ENCODE measurements at regions not wholly inside any gene's neighbourhood (a gene's known extent, or its start where the extent isn't known, plus 50 kb on each side); places are given as distances from the start of the nearest gene placed in this dataset.
"Not testable (repeated sequence)": the region's sequence is repeated elsewhere in the genome, so short reads cannot be mapped to it uniquely, and the experiment has no call there.

DNA sequence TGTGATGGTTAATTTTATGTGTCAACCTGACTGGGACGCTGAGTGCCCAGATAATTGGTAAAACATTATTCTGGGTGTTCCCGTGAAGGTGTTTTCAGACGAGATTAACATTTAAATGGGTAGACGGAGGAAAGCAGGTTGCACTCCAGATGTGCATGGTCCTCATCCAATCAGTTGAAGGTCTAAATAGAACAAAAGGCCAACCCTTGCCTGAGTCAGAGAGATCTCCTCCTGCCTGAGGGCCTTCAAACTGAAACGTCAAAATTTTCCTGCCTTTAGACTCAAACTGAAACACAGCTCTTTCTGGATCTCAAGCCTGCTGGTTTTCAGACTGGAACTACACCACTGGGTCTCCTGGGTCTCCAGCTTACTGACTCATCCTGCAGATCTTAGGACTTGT lies 73.5 kb downstream of the NPIPA8 start:
- DNase-seq, result not testable (repeated sequence)

DNA sequence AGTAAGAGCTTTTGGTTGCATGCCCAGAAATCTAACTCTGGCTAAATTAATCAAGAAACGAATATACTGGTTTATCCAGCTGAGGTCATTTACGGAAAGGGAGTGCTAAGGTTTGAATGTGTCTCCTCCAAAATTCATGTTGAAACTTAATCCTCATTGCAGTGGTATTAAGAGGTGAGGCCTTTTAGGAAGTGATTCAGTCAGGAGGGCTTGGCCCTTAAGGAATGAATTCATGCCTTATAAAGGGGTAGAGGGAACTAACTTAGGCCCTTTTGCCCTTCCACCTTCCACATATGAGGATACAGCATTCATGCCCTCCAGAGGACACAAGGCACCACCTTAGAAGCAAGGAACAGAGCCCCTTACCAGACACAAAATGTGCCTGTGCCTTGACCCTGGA lies 74.7 kb downstream of the NPIPA8 start:
- DNase-seq, result not testable (repeated sequence)

DNA sequence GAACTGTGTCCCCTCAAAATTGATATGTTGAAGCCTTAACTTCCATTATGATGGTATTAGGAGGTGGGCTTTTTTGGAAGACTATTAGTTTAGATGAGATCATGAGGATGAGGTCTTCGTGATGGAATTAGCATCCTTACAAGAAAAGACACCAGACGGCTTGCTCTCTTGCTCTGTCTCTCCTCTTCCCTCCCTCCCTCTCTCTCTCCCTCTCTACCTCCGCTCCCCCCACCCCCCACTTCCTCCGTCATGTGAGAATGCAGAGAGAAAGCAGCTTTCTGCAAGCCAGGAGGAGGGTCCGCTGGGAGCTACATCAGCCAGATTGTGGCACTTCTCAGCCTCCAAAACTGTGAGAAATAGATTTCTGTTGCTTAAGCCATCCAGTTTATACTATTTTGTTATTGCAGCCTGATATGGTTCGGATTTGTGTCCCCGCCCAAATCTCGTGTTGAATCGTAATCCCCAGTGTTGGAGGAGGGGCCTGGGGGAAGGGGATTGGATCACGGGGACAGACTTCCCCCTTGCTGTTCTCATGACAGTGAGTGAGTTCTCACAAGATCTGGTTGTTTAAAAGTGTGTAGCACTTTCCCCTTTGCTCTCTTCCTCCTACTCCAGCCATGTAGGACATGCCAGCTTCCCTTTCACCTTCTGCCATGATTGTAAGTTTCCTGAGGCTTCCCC lies 76.9 kb downstream of the NPIPA8 start:
- not testable (repeated sequence) for DNase-seq

DNA sequence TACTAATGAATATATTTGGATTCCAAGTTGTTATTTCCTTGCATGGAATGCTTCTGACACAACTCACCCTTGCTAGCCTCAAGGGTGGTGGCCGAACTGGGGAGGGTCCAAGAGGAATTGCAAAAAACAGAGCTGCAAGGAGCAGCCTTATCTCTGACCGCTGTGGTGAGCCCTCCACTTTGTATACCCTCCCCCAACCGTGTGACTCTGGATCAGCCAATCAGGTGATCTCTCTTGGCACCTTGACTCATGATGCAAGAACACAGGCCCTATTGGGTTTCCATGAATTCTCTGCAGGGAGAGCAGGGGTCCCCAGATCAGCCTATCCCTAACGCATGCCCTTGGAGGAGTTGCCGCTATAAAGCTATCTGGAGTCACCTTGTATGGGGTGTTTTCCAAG lies 83.6 kb downstream of the NPIPA8 start:
- DNase-seq, result not testable (repeated sequence)

DNA sequence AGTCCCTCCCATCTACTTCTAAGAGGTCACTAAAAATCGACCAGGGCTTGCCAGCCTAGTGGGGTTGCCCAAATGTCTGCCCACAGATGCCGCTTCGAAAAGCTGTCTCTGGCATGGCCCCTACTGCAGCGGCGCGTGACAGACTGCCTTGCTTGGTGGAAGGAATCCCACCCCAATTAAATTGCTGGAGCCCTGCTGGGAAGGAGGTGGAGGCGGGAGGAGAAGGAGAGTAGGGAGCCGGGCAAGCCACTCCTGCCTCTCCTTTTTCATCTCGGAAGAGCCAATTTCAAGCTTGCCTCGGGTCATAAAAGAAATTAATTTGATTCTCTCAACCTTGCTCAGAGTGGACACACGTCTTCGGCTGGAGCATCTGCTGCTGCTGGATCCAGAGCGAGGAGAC lies 106.0 kb downstream of the NPIPA8 start:
- not testable (repeated sequence) for DNase-seq

DNA sequence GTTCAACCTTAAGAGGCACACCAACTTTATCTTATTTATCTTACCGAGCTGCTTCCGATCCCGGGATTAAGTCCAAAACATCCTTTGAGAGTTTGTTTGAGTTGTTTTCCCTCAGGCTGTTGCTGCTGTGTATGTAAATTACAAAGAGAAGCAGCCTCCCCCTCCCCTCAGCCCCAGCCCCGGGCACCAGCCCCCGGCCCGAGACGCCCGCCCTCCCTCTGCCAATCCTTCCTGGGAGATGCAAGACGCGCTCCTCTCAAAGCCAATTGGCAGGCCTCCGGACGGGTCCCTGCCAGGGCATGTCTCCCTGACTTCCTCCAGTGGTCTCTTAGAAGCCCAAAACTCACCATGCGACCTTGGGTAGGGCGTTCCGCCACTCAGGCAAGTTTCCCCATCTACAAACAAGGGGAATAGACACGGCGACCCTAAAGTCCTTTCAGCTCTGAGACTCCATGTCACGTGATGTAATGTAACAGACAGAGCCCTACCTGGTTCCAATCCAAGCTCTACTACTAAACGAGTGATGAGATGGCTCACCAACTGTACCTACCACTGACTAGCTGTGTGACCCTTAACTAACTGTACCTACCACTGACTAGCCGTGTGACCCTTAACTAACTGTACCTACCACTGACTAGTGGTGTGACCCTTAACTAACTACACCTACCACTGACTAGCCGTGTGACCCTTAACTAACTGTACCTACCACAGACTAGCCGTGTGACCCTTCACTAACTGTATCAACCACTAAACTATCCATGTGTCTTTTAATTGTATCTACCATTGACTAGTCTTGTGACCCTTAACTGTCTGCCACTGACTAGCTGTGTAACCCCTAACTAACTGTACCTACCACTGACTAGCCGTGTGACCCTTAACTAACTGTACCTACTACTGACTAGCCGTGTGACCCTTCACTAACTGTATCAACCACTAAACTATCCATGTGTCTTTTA lies 114.2 kb downstream of the NPIPA8 start:
- not testable (repeated sequence) for DNase-seq

DNA sequence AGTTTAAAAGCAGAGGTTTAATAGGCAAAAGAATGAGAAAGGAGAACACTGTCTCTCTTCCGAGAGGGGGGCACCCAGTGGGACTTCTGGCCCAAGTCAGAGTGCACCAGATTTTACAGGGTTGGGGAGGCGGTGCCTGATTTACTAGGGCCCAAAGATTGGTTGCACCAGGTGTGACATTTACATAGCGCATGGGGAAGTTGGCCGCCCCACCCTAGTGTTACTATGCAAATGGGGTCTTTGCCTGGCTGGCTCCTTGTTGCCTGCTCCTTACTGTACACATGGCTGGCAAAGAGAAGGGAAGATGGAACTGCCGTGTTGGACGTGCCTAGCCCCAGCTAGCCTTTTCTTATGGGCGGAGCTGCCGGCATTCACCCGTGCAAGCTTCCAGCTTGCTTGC lies 118.8 kb downstream of the NPIPA8 start:
- not testable (repeated sequence) for DNase-seq

DNA sequence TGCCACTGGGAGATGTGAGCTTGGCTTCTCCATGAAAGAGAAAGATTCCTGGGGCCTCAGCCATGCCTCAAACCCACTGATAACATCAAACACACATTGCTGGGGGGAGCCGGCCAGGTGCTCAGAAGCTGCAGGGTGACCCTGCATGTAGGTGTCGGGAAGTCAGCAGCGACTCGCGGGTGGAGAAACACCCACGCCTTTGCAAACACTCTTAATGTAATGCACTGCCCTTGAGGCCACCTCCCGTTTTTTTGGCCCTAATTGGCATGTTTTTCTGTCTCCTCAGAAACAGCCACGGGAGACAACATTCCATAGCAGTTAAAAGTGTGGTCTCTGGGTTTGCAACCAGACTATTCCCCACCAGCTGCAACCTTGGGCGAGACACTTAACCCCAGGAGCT lies 119.7 kb downstream of the NPIPA8 start:
- not testable (repeated sequence) for DNase-seq

DNA sequence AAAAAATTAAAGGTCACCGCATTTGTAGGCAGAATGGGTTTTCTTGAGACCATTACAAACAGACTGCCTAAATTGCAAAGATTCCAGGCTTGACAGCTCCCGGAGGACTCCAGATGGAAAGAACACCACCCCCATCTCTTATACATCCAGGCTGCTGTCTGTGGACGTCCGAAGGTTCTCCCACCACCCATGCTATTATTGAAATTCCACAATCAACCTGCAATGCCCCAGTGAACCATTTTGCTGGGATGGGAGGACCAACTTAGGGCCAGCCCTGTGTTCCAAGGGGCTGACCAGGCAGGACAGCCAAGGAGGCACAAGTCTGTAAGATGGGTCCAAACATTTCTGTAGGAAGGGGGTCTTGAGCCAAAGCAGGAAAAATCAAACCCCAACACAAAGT lies 122.7 kb downstream of the NPIPA8 start:
- DNase-seq, result not testable (repeated sequence)

DNA sequence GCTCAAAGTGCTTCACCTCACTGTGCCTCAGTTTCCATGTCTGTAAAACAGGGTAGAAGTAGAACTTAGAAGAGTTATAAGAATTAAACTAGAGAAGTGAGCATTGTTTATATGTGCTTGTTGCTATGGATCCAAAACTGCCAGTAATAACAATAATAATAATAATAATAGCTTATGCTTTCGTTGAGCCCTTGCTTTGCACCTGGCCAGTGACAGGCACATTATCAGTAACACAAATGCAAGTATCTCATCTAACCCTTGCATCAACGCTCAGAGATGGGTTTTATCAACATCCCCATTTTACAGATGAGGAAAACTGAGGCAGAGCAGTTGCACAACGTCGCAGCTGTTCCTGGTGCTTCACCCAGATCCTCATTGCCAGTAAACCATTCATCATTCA lies 125.0 kb downstream of the NPIPA8 start:
- DNase-seq, result not testable (repeated sequence)

DNA sequence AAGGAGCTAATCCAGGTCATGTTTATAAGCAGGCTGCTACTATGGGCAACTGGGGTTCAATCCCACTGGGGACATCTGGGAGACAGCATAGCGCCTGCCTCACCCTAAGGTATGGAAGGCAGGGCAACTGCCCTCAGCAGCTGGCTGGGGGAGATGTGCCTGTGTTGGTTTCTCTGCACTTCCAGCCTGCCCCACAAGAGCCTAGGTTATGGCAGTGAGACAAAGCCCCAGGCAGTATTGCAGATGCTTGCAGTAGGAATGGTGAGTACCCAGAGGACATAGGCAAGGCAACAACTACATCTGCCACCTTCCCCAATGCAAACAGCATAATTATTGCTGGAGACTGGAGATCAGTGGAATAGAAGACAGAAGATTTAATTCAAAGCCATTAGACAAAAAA lies 131.8 kb downstream of the NPIPA8 start:
- DNase-seq, result not testable (repeated sequence)

DNA sequence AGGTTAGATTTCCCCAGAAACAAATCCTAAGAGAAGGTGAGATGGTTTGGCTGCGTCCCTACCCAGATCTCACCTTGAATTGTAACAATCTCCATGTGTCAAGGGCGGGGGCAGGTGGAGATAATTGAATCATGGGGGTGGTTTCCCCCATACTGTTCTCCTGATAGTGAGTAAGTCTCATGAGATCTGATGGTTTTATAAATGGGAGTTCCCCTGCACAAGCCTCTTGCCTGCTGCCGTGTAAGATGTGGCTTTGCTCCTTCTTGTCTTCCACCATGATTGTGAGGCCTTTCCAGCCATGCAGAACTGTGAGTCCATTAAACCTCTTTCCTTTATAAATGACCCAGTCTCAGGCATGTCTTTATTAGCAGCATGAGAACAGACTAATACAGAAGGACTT lies 132.2 kb downstream of the NPIPA8 start:
- not testable (repeated sequence) for DNase-seq

DNA sequence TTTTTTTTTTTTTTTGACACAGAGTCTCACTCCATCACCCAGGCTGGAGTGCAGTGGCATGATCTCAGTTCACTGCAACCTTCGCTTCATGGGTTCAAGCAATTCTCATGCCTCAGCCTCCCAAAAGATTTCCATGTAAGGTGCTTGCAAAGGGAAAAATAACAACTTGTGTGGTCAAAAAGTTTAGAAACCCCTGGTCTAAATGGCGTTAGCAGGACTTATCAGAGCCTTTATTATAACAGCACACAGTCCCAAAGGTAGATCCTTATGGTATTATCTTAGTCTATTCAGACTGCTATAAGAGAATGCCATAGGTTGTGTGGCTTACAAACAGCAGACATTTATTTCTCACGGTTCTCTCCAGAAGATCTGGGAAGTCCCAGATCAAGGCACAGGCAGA lies 135.0 kb downstream of the NPIPA8 start:
- DNase-seq, result not testable (repeated sequence)

DNA sequence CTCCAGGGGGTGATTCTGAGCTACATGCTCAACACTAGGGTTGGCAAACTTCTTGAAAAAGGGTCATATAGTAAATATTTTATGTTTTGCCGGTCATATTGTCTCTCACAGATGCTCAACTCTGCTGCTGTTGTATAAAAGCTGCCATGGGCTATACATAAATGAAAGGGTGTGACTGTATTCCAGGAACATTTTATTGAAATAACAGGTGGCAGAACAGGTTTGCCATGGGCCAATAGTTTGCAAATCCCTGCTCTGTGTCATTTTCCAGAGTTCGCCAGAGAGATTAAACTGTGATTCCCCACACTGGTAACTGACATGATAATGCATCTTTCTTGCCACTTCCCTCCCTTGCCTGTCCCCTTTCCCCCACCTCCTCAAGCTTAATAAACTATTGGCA lies 144.1 kb downstream of the NPIPA8 start:
- DNase-seq, result not testable (repeated sequence)

DNA sequence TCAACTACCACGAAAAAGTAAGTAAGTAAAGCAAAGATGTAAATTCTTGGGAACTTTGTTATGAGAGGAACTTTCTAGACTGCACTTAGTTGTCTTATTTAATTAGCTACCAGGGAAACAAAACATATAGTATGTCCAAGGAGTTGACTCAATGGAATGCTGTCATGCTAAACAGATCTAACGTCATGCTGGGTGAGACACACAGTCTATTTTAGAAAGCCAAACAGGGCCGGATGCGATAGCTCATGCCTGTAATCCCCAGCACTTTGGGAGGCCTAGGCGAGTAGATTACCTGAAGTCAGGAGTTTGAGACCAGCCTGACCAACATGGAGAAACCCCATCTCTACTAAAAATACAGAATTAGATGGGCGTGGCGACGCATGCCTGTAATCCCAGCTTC lies 146.4 kb downstream of the NPIPA8 start:
- not testable (repeated sequence) for DNase-seq

DNA sequence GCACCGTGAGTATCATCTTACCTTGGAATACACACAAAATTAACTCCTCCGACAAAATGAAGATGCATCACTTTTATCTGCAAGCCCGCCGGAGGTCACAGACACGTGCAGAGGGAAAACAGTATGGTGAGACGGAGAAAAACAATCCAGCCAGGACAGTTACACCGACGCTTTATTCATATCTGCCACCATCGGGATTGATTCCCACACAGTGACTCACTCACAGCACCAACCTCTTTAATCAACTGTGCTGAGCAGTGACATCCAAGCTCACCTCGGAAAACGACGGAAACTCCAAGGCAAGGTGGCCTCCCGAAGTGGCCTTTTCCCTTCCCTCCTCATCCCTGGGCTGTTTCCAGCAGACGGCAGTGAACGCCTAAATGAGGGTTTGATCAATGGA lies 151.8 kb downstream of the NPIPA8 start:
- not testable (repeated sequence) for DNase-seq

DNA sequence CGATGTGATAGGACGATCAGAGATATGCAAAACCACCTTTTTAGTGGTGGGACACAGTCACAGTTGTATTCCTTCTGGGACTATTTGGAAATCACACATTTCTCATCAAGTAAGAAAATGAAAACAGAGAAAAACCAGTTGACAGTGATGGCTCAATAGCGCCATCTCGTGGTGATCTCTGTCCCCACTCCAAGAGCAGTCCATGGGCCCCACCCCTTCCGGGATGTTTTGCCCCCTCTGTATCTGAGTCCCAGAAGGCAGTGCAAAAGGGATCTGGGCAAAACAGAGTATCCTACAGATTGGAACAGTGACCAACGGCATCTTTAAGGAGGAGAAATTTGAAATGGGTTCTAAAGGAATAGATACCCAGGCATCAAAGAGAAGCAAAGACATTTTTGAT lies 155.5 kb downstream of the NPIPA8 start:
- DNase-seq, result not testable (repeated sequence)

DNA sequence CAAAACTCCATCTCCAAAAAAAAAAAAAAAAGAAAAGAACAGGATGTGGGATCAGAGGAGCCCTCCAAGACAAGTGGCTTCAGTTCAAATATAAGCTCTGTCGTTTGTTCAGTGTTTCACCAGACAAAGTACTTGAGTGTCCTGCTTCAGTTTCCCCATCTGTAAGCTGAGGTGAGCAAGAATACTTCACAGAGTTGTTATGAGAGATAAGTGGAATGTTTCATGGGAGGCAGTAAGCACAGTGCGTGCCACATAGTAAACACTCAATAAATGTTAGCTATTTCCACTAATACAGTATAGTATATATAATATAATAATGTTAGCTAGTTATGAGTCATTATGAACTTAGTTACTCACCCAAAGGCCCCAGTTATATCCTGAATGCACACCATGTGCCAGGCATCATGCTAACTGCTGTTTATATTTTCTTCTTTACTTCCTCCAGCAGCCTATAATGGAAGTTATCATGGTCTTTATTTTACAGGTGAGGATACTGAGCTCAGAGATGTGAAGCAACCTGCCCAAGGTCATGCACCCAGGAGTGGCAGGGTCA lies 162.5 kb downstream of the NPIPA8 start:
- DNase-seq, result peak; percentile 79

DNA sequence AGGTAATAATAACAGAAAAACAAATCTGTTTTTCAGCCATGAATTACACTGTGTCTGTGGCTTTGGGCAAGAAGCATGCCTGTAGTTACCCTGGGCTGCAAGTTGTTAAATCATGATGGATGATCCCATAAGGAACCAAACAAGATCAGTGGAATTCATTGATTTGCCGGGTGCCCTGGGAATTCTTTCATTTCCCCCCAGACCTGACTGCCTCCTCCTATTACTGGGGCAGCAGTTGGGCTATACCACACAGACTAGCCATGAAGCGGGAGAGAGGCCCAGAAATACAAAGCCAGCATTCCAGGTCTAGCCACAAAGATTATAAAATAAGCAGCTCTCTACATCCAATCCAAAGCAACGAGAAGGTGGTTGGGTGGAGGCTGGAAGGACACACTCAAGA lies 174.2 kb downstream of the NPIPA8 start:
- not testable (repeated sequence) for DNase-seq

DNA sequence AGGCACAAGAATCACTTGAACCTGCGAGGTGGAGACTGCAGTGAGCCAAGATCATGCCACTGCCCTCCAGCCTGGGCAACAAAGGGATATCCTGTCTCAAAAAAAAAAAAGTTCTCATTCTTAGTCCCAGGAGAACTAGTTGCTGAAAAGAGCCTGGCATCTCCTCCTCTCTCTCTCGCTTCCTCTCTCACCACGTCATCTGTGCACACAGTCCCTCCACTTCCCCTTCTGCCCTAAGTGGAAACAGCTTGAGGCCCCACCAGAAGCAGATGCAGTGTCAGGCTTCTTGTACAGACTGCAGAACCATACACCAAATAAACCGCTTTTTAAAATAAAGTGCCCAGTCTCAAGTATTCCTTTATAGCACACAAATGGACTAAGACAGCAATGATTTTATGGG lies 175.3 kb downstream of the NPIPA8 start:
- not testable (repeated sequence) for DNase-seq

DNA sequence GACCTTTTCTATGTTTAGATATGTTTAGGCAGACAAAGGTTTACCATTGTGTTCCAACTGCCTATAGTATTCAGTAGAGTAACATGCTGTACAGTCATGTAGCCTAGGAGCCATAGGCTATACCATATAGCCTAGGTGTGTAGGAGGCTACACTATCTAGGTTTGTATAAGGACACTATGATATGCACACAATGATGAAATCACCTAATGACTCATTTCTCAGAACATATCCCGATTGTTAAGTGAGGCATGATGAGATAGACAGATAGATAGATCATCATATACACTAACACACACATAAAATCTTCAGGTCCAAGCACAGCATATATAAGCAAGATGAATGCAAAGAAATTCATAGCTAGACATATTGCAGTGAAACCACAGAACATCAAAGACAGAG lies 177.4 kb downstream of the NPIPA8 start:
- DNase-seq, result not testable (repeated sequence)

DNA sequence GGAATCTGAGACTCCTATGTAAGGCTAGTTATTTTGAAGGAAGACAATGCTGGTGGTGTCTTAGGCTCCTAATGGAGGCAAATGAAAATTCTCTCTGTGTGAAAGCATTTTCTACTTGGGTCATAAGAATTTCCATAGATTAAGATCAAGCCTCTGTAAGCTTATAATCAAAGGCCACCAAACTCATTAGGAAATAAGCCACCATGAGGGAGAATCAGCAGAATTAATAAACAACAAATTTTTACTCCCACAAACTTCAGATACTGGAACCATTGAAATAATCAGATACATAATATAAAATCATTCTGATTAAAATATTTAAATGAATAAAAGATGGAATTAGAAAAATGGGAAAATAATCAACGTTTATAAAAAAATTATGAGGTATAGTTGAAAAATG lies 178.7 kb downstream of the NPIPA8 start:
- not testable (repeated sequence) for DNase-seq

DNA sequence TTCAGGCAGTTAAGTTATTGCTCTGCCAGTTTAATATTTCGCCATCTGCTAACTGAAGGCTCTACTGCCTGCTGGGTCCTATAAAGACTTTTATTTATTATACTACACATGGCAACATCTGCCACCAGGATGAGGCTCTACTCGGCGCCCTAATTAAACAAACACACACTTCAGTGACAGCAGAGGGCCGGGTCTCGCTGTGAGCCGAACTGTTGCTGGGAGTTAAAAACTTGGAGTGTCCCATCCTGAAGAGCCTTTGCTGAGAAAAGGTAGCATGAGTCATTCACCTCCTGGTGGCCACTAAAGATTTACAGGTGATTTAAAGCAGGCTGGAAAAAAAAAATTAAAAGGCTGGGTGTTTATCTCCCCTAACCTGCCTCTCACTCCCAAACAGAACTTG lies 183.7 kb downstream of the NPIPA8 start:
- DNase-seq, result not testable (repeated sequence)

DNA sequence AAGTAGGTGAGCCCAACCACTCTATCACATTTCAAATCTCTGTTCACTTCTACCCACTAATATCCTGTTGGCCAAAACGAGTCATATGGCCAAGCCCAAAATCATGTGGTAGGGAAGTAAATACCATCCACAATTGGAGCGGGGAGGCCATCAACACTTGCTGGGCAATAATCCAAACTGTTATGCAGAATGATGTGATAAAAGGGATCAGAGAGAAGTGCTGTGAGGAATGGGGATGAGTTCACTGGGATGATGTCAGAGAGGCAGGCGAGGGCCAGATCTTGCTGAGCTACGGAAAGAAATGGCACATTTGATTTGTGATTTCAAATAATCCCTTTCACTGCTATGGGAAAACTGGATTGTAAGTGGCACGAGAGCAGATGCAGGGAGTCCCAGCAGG lies 188.4 kb downstream of the NPIPA8 start:
- DNase-seq, result not testable (repeated sequence)
